ENCODE measurements at regions not wholly inside any gene's neighbourhood (a gene's known extent, or its start where the extent isn't known, plus 50 kb on each side); places are given as distances from the start of the nearest gene placed in this dataset.

DNA sequence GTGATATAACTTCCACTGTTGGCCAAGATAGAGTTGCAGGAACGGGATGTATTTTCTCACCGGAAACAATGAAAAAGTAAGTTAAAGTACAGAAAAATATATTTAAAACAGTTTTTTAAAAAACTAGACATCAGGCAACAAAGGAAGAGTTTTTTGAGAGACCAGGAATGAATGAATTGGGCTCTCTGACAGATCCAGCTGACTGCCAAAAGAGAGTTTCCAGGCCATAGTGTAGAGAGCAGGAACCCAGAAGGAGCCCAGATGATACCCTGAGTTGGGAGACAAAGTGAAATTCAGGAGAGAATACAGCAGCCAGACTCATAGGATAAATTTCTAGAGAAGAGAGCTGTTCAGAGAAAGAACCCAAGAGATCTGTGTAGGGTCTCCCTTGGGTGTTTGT lies 362.6 kb upstream of the SMIM21 start:
- DNase-seq = no peak

DNA sequence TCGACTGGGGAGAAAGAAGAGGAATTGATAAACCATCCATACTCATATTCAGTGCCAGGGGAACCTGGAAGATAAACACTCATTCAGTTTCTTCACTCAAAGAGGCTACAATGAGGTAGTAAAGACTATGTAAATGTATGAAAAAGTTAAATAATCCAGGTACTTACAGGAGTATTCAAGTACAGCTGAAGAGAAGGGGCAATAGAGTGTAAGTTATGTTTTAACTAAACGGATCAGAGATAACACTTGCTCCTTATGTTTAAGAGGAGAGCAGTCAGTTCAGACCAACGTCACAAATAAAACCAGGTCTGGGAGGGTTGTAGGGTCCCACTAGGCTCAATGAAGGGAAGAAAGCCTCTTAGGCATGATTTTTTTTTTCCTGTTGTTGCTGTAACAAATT lies 358.3 kb upstream of the SMIM21 start:
- no peak for DNase-seq

DNA sequence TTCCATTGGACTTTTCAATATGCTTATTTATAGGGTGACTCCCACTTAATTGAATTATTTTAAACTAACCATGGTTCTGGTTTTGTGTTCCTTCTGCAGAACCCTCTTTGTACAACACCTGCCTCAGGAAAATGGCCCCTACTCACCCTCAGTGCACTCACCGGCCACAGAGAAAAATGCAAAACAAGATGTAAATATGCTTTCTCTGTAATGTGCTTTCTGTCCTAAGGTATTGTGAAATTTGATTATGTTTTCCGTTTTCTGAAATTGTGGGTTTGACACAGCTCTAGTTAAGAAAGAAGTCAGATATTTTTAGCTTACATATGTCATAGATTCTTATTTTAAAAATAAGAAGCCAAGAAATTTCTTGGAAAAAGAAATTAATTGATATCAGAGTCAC lies 357.7 kb upstream of the SMIM21 start:
- DNase-seq = no peak

DNA sequence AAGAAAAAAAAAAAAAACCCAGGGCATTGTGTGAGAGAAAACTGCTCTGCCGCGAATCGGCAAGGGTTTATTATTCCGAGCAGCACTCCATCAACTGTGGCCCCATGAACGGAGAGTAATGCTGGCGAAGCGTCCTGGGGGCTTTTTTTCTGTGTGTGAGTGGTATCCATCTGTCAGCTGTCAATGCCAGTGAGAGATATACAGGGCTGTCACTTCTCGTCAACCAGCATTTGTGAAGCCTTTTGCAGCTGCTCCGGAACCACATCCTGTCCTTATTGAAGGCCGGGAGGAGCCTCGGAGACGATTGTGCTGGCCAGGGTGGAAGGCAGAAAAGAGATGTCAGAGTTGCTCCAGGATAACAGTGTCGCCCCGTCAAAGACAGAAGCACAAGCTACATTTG lies 356.9 kb upstream of the SMIM21 start:
- no peak for DNase-seq

DNA sequence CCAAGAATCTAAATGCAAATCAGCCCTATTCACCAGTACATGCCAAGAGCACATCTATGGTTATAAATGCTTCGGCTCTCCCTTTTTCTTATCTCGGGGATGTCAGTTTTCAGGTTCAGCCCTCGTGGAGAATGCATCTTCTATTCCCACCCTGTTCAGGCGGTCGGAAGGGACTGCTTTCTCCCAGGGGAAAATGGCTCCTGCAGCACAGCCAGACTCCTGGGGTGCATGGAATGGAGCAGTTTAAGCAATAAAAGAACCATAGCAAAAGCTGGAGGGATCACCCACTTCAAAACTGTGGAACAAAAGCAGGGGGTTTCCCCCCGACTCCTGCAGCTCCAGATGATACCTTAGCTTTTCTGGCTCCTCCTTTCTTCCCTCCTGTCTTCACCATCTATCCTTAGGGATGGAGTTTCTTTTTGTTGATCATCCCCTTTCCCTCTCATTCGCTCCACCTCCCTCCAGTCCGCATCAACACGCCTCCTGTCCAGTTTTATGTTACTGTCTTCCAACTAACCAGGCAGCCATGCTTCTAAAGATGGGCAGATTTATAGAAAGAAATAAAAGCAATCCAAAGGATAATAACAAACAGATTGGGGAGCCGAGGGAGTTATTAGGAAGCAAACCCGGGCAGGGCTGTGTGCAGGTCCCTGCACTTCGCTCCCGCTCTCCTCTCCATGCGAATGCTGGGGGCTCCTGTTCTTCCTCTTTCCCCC lies 356.2 kb upstream of the SMIM21 start:
- DNase-seq = no peak

DNA sequence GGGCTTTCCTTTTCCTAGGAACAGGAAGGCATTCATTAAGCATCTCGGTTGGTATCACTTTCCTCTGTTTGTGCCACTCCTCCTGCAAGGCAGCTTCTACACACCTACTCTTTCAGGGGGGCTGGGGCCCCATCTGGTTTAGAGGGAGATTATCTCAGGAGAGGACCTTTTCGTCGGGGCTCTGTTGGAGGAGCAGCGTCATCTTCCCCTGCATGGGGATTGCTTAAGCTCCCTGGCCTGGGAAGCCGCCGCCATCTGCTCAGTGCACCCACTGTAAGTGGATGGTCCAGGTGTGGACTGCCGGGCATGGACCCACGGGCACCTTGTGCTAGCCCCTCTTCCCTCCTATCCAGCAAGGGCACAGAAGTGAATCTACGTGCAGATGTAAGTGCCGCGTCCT lies 355.3 kb upstream of the SMIM21 start:
- DNase-seq = no peak

DNA sequence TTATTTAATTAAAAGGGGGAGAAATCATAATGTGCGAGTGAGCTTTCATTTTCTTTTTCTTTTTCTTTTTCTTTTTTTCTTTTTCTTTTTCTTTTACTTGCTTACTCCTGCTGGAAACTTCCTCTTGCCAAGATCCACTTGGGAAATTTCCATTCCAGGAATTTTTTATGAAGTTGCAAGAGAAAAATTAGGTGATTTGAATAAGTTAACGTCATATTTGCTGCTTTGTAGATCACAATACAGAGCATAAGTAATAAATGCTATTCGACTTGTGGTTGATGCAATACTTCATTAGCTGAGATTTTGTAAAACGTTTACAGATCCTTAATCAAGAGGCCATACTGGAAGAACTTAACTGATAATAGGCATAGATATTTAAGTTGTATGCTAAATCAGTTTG lies 354.7 kb upstream of the SMIM21 start:
- DNase-seq = no peak

DNA sequence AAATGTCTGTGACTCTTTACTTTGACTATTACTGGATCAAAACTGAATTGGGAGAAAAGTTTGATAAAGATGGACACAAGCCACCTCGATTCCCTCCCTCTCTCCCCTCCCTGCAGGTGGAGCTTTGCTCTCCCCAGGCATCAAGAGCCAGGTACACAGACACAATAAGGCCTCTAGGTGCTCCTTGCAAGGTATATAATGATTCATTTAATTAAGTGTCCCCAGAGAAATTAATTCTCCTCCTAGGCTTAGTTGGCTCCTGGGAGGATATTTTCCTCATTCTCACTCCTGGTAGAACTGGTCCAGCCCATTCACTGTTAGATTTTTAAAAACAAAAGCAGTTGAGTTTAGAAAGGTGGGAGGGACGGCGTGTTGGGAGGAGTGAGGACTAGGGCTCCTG lies 352.4 kb upstream of the SMIM21 start:
- DNase-seq = no peak

DNA sequence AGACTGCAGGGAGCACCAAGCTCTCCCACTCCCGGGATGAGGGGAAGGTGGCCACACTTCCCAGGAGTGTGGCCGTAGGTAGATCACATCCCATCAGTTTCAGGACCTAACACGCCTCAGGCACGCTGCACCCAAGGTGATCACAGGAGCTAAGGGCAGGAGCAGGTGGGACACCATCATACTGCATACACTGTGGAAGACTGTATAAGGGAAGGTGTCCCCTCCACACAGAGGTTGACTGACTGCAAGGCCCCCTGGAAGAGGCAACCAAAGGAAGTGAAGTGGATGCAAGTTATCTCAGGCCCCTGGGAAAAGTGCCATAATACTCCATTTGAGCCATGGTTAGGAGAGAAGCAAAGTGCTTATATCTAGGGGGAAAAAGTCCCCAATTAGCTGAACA lies 351.9 kb upstream of the SMIM21 start:
- no peak for DNase-seq

DNA sequence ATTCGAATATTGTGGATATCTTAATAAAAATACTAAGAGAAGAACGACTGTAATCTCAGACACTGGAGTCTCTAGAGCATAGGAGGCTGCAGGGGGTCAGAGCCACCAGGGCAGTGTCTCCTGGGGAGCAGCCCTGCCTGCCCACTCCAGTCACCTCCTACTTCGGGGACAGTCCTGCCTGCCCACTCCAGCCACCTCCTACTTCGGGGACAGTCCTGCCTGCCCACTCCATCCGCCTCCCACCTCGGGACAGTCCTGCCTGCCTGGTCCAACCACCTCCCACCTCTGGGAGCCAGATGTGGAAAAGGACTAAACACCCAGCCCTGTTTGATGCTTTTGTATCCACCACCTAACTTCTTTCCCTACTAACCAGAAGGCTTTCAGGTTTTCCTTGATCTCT lies 350.1 kb upstream of the SMIM21 start:
- no peak for DNase-seq

DNA sequence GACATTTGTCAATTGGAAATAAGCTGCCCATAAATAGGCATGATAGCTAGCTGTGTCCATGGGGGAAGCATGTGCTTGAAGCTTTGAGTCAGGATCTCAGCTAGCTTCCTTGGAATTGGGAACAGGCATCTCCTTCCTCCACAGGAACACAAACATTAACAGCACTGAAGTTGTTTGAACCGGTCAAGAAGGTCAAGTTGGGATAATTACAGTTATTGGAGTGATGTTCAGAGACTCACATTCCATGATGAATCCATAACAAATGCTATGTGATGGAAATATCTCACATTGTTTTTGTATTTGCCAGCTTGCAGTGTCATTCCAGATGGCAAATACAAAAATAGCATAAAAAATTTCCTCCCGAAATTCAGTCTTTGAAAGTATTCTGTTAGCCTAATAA lies 347.6 kb upstream of the SMIM21 start:
- no peak for DNase-seq

DNA sequence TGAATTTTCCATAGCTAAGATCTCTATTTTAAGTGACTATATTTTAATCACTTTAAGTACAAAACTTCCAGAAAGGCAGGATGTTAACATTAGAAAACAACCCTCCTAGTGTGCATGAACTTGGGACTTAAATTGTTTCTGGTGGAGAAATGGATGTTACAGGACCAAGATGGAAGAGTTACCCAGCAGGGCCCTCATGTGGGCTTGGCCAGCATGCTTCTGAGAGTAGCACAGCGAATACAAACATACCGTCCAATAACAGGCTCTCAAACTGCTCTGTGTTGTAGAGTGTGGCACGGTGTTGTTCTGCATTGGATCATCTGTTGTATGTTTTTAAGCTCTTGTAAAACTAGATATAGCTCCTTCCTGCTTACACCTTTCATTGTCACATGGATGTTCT lies 346.1 kb upstream of the SMIM21 start:
- no peak for DNase-seq

DNA sequence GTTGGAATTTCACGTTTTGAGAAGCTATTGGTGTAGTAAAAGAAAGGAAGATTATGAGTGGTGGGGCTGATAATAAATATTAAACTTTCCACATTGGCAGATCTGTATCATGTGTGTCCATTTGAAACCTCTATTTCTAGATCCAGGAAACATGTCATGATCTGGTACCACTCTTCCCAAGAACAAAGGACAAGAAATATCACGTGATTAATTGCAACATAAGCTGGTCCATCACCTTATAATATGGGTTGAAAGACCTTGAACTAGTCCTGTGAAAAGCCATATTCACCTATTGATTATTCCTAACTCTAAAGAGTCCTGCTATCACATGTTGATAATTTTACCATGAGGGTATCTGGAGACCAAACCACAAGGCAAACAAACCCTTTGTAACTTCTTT lies 335.3 kb upstream of the SMIM21 start:
- no peak for DNase-seq

DNA sequence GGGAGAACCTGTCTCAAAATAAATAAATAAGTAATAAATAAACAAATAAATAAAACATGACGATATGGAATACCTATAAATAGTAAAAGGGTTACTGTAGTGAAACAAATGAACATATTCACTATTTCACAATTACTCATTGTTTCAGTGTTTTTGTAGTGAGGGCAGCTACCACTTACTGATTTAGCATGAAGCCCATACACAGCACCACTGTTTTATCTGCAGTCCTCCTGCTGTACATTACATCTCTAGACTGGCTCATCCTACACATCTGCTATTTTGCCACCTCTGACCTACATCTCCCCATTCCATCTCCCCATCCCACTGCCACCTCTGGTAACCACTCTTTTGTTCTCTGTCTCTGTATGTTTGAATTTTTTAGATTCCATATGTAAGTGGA lies 332.7 kb upstream of the SMIM21 start:
- no peak for DNase-seq

DNA sequence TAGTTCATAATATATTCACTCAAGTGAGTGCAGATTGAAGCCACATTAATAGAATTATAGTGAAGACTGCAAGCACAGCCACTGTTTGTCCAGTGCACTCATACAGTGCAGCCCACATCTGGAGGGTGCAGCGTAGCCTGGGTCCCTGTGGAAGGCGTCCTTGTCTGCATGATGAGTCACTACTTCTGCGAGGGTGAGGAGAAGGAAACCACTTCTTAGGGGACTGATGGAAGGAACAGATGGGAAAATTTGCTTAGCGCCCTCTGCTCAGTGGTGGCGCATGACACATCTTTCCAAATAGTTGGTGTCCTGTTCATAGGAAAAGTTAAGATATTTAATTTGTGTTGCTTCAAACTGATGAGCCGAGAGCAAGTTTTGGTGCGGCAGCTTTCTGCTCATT lies 330.4 kb upstream of the SMIM21 start:
- no peak for DNase-seq

DNA sequence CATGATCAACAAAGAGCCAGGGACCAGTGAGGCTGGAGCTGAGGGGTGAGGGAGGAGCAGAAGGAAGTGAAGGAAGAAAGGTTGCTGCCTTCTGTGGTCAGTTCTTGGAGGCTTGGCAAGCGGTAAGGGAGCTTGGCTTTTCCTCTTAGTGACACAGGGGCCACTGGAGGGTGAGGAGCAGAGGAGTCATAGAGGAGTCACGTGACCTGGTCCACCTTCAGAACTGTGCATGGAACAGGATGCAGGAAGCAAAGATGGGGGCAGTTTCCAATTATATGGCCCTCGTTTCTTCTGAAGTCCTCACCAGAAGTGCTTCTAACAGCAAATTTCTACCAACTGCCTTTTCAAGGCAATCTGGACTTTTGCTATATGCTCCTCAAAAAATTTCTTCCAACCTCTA lies 326.9 kb upstream of the SMIM21 start:
- DNase-seq = no peak

DNA sequence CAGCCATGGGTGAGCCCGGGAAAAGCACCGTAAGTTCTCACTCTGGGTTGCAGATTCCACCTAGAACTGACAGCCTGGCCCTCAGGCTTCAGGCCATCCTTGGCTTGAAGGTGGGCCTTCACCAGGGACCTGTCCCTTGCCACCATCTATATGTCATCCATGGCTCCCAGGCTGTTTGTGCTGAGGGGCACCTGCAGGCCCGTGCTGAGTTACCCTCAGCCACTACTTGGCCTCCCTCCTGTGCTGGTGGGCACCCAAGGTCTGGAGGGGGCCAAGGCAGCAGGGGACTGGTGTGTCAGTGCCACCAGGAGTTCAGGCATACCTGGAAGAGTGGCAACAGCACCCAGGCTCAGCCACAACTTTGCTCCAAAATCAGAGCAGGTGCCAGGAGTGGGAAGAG lies 326.2 kb upstream of the SMIM21 start:
- no peak for DNase-seq

DNA sequence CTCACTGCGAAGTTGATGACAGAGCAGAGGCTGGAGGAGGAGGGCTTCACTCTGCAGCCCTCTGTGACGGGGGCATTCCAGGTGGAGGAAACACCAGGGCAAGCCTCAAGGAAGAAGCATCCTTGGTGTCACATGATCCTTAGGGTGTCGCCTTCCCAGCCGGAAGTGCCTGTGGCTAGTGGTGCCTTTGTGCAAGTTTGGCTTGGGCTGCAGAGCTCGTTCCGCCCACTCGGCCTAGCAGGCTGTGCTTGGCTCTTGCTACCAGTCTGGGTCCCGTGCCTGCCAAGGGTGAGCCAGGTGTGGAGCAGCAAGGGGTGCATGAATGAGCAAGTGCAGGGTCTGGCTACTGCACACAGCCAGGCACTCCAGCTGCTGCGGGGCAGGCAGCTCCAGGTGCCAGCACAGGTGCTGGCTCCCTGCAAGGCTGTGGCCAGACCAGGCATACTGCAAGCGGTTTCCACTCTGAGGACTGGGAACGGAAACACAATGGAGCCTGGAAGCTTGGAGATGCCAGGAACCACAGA lies 325.3 kb upstream of the SMIM21 start:
- DNase-seq = peak; percentile 7 to 77

DNA sequence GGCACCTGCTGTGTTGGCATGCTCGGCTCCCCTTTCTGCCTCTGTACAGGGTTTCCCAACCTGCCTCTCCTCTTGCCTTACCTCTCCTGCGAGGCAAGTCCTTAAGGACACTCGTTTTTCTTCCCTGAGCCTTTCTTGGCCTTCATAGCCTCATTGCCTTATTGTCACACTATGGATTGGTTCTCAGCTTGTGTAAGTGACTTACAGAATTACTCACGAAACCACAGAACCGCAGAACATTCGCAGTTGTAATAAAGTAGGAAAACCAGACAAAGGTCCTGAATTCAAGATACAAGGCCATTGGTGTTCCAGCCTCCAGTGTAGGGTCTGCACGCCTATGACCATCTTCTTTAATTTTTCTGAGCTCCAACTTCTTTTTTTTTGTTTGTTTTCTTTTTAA lies 317.6 kb upstream of the SMIM21 start:
- DNase-seq = no peak

DNA sequence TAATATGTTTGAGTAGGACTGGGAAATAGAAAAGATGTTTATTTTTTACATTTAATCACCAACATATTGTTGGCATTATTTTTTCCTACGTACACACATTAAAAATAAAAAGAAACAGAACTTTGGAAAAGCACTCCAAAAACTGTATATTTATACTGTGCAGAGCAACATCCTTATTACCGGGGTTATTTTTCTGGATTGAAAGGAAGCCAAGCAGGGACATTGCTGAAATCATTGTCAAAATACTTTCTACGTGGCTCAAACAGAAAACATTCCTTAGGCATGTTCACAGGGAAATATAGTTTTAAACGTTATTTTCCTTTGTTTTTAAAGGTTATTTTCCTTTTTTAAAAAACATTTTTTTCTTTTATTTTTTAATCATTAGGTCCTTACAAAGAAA lies 315.0 kb upstream of the SMIM21 start:
- DNase-seq = no peak

DNA sequence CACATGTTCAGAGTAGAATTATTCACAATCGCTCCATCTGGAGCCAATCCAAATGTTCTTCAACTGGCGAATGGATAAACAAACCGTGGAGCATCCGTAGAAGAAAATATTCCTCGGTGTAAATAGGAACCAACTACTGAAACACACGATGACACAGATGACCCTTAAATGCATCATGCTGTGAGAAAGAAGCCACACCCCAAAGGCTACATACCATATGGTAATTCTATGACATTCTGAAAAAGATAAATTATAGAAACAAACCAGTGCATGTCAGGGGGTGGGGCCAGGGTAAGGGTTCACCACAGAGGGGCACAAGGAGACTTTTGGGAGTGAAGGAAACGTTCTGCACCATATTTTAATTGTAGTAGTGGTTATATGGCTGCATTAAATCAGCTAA lies 312.2 kb upstream of the SMIM21 start:
- DNase-seq = no peak

DNA sequence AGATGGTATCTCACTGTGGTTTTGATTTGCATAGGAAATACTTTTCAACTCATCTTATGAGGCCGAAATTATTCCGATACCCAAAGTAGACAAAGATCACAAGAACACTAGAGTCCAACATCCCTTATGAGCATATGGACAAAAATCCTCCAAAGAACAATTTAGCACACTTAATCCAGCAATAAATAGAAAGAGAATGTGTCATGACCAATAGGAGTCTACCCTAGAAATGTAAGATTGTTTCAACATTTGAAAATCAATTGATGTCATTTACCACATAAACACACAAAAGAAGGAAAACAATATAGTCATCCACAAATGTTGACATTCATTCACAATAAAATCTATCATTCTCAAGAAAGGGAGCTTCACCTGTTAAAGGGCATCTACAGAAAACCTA lies 307.8 kb upstream of the SMIM21 start:
- DNase-seq = no peak

DNA sequence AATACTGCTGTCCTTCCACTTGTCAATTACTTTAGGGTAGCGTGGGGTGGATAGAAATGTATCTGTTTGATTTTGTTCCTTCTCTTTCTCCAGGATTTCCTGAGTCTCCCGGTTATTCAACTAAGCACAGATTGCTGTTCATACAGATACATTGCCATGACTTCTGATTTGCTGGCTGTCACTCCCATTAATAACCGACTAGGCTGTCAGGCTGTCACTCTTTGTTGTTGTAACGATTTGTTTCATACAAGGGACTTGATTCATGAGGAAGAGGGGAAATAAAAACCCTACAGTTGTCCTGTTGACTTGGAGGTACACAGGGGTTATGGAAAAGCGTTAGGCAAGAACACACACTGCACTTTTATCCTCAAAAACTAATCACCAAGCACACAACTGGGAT lies 302.7 kb upstream of the SMIM21 start:
- DNase-seq = no peak

DNA sequence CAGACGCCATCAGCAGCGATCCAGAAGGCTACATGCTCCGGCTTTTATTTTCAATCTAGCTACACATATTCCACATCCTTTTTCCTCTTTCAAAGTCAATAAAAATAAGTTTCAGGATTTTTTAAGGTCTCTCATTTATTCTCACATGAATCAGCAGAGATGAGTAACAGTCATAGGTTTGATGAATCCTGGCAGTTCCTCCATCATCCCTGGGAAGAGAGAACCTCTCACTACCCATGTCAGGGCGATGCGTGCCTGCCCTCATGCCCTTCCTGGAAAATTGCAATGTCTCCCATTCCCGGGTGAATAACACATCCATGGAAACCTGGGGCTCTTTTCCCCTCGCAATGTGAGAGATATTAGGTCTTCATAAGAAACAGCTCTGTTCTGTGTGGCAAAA lies 301.1 kb upstream of the SMIM21 start:
- DNase-seq = no peak

DNA sequence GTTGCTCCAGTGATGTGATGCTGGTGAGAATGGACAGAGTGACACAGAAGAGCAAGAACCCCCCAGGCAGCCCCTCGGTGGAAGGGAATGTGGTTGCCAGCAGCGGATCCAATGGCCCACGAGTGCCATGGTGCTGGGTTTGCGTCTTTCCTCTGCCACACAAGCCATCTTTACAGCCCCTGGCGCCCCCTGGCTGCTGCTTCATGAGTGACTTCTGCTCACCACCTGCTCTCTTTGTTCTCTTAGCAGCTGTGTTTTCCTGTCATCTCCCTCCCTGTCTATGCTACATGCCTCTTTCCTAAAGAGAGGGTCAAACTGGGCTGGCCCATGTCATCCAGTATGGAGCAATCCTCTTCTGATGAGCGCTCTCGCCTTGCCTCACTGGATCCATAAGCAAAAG lies 300.0 kb upstream of the SMIM21 start:
- DNase-seq = peak; percentile 26 to 46
